HG02610 (cell line): ENCODE measurements at regions not wholly inside any gene's neighbourhood (a gene's known extent, or its start where the extent isn't known, plus 50 kb on each side); places are given as distances from the start of the nearest gene placed in this dataset.

Source experiments
- ATAC-seq: cut with Tn5 transposase; IDR thresholded peaks from one replicate; pipeline ENCODE4 v1.9.1; 2021; ENCODE audit warnings: mild to moderate bottlenecking, moderate library complexity; ENCODE audit not compliant: unreplicated experiment

DNA sequence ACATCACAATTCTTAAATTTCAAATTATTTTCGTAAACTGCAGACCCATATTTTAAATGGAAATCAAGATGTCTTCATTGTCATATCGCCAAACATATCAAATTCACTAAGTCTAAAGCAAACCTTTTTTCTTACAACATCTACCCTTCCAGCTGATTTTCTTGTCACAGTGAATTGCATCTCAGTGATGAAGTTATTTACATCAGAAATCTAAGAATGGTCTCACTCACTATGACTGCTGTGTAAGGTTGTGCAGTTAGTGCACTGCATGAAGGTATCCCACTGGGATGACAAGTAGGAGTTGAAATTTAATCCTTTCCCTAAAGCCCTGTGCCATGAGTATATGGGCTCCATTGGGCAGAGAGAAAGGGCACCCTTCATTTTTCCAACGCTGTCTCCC lies 399.4 kb upstream of the ITGA1 start:
- no peak for ATAC-seq

- ATAC-seq = no peak
Observed at GRCh38 chr5:52392321-52392720, 395.4 kb upstream of the ITGA1 start.

DNA sequence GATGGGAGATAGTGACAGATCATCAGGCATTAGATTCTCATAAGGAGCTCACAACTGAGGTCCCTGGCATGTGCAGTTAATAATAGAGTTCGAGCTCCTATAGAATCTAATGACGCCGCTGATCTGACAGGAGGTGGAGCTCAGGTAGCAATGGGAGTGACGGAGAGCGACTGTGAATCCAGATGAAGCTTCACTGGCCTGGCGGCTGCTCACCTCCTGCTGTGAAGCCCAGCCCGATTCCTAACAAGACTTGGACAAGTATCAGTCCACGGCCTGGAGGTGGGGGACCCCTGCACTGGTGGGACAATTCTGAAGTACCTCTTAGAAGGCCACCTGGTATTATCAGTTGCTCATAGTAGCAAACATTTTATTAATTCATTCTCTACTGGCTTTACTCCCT lies 377.9 kb upstream of the ITGA1 start:
- no peak for ATAC-seq

- ATAC-seq = no peak
Observed at GRCh38 chr5:52419357-52419756, 368.4 kb upstream of the ITGA1 start.

- ATAC-seq = no peak
Observed at GRCh38 chr5:52427615-52428014, 360.1 kb upstream of the ITGA1 start.

GRCh38 chr5:52428977-52429489 lies 358.7 kb upstream of the ITGA1 start:
- ATAC-seq = no peak

DNA sequence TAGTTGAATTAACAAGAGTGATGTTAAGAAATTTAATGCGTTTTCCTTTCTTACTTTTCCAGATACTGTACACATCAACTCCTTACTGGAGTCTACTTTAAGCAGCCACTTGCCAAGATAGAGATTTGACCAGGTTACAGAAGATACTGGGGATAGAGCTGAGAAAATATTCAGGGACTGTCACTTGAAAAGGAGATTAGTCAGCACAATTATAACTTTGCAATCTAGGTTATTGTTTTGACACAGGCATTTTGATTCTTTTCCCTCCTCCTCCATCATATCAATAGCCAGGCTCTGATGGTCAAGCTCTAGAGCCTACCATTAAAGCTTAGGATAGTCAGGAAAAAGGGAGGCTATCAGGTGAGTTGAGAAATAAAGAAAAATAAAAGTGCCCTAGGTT lies 345.9 kb upstream of the ITGA1 start:
- ATAC-seq = no peak

- ATAC-seq = no peak
Observed at GRCh38 chr5:52443187-52443586, 344.5 kb upstream of the ITGA1 start.

GRCh38 chr5:52448111-52448510 lies 339.6 kb upstream of the ITGA1 start:
- ATAC-seq = no peak

DNA sequence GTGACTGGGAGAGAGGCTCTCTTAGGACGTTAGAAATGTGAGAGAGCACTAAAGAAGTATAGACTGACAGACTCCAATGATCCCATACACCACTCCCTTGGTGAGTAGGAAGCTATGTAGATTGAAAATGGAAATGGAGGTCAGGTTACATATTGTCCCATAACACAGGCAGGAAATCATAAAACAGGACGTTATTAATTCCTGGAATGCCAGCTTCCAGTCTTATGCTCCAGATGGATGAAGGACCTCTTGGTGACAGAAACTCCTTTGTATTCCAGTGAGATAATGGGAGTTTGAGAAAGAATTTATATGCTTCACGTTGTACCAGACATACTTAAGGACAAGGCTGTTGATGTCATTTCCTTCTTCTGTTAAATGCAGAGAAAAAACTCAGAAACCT lies 338.2 kb upstream of the ITGA1 start:
- ATAC-seq = no peak

DNA sequence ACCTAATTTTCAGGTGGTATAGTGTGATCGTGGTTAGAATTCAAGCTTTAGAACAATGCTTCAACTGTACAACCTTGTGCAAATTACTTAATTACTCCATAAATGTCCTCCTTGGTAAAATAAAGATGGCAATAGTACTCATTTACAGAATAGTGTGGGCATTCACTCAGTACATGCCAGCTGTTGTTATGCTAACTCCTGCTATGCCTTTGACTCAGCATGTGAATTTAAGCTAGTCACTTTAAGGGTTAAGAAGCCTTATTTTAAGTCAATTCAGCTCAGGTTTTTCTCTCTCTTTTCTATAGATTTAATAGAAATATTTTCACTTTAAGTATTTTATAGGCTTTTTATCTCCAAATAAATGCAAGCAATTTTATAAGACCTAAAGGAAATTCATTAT lies 335.6 kb upstream of the ITGA1 start:
- no peak for ATAC-seq

- no peak for ATAC-seq
Observed at GRCh38 chr5:52453176-52453575, 334.5 kb upstream of the ITGA1 start.

DNA sequence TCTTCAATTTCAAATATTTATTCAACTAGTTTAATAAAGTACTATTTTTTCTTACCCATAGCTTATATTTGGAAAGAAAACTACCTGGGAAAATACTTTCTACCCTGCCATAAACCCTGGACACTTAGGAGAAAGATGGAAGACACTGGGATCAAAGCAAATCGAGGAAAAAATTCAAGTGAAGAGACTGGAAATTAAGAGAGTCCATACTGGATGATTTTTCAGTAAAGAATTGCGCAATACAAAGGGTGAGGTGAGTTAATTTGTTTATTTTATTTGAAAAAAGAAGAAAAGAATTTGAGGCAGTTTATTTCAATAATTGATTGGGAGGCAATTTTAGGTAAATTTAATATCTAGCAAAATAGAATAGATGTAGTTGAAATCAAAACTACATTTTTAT lies 331.8 kb upstream of the ITGA1 start:
- no peak for ATAC-seq

DNA sequence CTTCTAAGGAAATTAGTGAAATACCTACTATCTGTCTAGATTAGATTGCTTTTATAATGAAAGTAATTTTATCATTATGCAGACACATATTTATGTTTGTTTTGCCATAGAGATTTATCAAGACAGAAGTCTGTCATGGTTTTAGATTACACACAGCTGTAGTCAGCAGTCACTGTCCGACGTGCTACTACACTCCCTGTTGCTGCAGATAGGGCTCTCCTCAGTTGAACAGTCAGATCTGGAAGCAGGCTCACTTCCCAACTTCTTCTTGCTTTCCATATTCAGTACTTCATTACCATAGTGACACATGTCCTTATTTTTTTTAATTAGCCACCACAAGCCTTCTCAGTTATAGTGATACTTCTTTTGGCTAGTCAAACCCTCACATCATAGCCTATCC lies 329.9 kb upstream of the ITGA1 start:
- no peak for ATAC-seq

GRCh38 chr5:52466113-52466512 lies 321.6 kb upstream of the ITGA1 start:
- no peak for ATAC-seq

- ATAC-seq = no peak
Observed at GRCh38 chr5:52466749-52467520, 320.8 kb upstream of the ITGA1 start.

DNA sequence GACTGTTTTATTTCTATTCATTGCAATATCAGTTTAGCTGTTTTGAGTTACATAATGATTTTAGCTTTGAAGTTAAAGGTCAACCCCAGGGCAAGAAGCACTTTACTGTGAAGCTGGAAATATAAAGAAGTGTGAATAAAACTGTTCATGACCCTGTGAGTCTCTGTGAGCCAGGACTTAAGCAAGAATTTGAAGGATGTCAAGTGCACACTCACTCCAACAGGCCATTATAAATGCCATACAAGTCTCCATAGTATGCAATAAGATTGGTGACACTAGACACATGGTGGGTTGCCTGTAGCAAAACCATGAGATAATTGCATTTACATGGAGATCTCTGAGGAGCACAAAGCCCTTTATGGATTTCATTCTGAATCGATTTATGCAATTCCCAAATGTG lies 318.7 kb upstream of the ITGA1 start:
- ATAC-seq = no peak

GRCh38 chr5:52469420-52469819 lies 318.3 kb upstream of the ITGA1 start:
- peak; percentile 52 for ATAC-seq

DNA sequence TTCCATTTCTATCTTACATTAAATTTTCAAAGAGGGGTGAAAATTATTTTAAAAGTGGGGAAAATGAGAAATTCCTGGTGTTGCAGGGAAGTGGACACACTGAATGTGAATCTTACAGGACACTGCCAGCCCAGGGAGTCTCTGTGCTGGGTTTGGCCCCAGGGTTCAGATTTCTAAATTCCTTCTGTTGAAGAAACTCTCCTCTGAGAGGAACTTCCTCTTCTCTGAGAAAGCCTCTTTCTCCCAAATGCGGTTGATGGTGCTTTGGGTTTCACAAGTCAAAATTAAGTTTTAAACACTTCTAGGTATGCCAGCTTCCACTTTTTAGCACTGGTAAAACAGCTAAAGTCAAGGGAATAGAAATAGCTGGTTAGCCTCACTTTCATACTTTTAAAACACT lies 317.9 kb upstream of the ITGA1 start:
- ATAC-seq = no peak

- no peak for ATAC-seq
Observed at GRCh38 chr5:52476346-52476745, 311.4 kb upstream of the ITGA1 start.

GRCh38 chr5:52481201-52481600 lies 306.5 kb upstream of the ITGA1 start:
- no peak for ATAC-seq

GRCh38 chr5:52481851-52482250 lies 305.9 kb upstream of the ITGA1 start:
- ATAC-seq = no peak
